Natural killer cell (primary cell): ENCODE measurements at regions not wholly inside any gene's neighbourhood (a gene's known extent, or its start where the extent isn't known, plus 50 kb on each side); places are given as distances from the start of the nearest gene placed in this dataset.

ENCODE experiments used
- ATAC-seq, 3 donors: fragments of 150-1000 bp in 2 of 3; fragments of 200-7000 bp in 1 of 3; cut with Tn5 transposase; 1 replicate in 1 of 3; 2 replicates in 2 of 3; pipeline ENCODE4 v1.10.0; 2021; ENCODE audit warnings: mild to moderate bottlenecking in 2 of 3, moderate library complexity in 2 of 3
- DNase-seq, 2 donors: peaks; one replicate each; pipeline versions ENCODE4 v3.0.0 to v3.0.0-alpha.2; 2013 to 2021; ENCODE audit warnings: mixed read lengths in 1 of 2
- H3K27ac ChIP-seq: one replicate; pipeline ENCODE4 v1.5.1; 2013; ENCODE audit warnings: mild to moderate bottlenecking, low read length
- H3K27me3 ChIP-seq: one replicate; pipeline ENCODE4 v1.6.1; 2013; ENCODE audit warnings: low read length; ENCODE audit not compliant: control insufficient read depth, insufficient read depth
- H3K36me3 ChIP-seq: one replicate; pipeline ENCODE4 v1.6.1; 2013; ENCODE audit warnings: low read length; ENCODE audit not compliant: control insufficient read depth, insufficient read depth
- H3K4me1 ChIP-seq: one replicate; pipeline ENCODE4 v1.6.1; 2013; ENCODE audit warnings: low read length; ENCODE audit not compliant: control insufficient read depth, insufficient read depth
- H3K4me3 ChIP-seq: one replicate; pipeline ENCODE4 v1.5.1; 2013; ENCODE audit warnings: low read length
- H3K9me3 ChIP-seq: one replicate; pipeline ENCODE4 v1.6.1; 2013; ENCODE audit warnings: low read length; ENCODE audit not compliant: control insufficient read depth, insufficient read depth
- H3K27ac Mint-ChIP-seq, 2 donors: one replicate each; pipeline ENCODE4 v1.8.0; 2022; ENCODE audit warnings: mild to moderate bottlenecking in 2 of 2, mixed read lengths in 2 of 2, moderate library complexity in 1 of 2
- H3K27me3 Mint-ChIP-seq, 2 donors: one replicate each; pipeline ENCODE4 v1.8.0; 2022; ENCODE audit warnings: low read depth in 2 of 2, mixed read lengths in 2 of 2
- H3K36me3 Mint-ChIP-seq: one replicate; pipeline ENCODE4 v1.8.0; 2022; ENCODE audit warnings: mixed read lengths
- H3K4me1 Mint-ChIP-seq, 2 donors: one replicate each; pipeline ENCODE4 v1.8.0; 2022; ENCODE audit warnings: mixed read lengths in 2 of 2
- H3K4me3 Mint-ChIP-seq: one replicate; pipeline ENCODE4 v1.8.0; 2022; ENCODE audit warnings: mild to moderate bottlenecking, moderate library complexity, mixed read lengths
- H3K9me3 Mint-ChIP-seq, 2 donors: one replicate each; pipeline ENCODE4 v1.8.0; 2022; ENCODE audit warnings: mixed read lengths in 2 of 2
- WGBS: methylation state at CpG from one replicate; pipeline ENCODE4 v1.1.7; 2013; ENCODE audit warnings: missing lambda C conversion rate; ENCODE audit not compliant: insufficient coverage; 5-methylcytosine and 5-hydroxymethylcytosine counted together
- intact Hi-C: fragments of 100-400 bp; cut with micrococcal nuclease; formaldehyde crosslinking; loops from one replicate; pipeline ENCODE4 v1.14.2; 2022
- TF ChIP-seq, protein P1 (sequence below): fragments of 200-600 bp; IDR thresholded peaks from one replicate; pipeline ENCODE4 v1.8.0; 2022; ENCODE audit warnings: antibody characterized with exemption

DNA sequence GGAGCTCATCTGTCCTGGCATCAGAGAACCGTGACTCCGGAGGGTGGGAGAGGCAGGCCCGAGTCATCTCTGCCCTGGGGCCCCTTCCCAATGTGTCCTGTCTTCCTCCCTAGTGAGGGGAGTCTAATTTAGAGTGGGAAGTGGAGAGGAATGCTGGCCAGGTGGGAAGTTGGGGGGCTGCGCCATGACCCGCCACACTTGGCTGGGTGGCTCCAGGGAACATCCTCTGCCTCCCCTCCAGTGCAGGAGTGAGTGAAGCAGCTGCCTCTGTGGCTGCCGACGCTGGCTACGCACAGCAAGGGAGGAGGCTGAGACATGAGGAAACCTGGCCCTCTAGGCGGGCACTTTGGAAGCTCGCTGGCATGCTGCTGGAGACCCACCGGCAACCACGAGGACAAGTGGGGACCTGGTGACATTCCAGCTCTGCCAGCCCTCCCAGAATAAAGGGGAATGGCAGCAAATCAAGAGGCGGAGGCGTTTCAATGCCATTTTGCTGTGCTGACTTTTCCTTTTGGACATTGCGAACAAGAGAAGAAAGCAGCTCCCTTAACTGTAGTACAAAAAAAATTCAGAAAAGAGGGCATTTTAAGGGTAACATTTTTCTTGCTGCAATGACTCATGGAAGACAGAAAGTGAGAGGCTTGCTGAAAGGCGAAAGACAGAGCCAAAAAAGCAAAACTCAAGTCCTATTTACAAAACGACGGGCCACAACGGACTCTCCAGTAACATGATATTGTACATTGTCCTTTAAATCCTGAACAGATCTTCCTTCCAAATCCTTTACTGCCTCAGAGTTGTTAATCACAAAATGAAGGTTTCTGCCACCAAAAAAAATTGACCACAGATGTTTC, 121.2 kb upstream of the PITRM1 start:
- ATAC-seq (no peak), DNase-seq (no peak)
- H3K9me3 Mint-ChIP-seq = no peaks in the 10 kb centered on the region
- H3K27me3 Mint-ChIP-seq = peaks cover 13% of the 10 kb centered on the region in 2 donors
- no peaks in the 10 kb centered on the region for H3K36me3 Mint-ChIP-seq
- Histone ChIP-seq H3K36me3 (no peaks in the 10 kb centered on the region), H3K4me3 (no peak overlapping the region), H3K27me3 (no peaks in the 10 kb centered on the region), H3K4me1 (no peaks in the 10 kb centered on the region), H3K27ac (no peak overlapping the region), H3K9me3 (no peaks in the 10 kb centered on the region)
- 90% methylated on average over 19 of the region's 19 CpGs for WGBS
- H3K27ac Mint-ChIP-seq = no peak overlapping the region
- TF ChIP-seq, protein P1, sequence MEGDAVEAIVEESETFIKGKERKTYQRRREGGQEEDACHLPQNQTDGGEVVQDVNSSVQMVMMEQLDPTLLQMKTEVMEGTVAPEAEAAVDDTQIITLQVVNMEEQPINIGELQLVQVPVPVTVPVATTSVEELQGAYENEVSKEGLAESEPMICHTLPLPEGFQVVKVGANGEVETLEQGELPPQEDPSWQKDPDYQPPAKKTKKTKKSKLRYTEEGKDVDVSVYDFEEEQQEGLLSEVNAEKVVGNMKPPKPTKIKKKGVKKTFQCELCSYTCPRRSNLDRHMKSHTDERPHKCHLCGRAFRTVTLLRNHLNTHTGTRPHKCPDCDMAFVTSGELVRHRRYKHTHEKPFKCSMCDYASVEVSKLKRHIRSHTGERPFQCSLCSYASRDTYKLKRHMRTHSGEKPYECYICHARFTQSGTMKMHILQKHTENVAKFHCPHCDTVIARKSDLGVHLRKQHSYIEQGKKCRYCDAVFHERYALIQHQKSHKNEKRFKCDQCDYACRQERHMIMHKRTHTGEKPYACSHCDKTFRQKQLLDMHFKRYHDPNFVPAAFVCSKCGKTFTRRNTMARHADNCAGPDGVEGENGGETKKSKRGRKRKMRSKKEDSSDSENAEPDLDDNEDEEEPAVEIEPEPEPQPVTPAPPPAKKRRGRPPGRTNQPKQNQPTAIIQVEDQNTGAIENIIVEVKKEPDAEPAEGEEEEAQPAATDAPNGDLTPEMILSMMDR = no peak
- intact Hi-C loops = no loop called here
- H3K4me1 Mint-ChIP-seq = no peaks in the 10 kb centered on the region
- H3K4me3 Mint-ChIP-seq = no peak overlapping the region

- Mint-ChIP-seq H3K27me3 (peaks cover 13% of the 10 kb centered on the region in 2 donors), H3K4me1 (no peaks in the 10 kb centered on the region), H3K4me3 (no peak overlapping the region), H3K36me3 (no peaks in the 10 kb centered on the region), H3K9me3 (no peaks in the 10 kb centered on the region), H3K27ac (no peak overlapping the region)
- DNase-seq = no peak
- Histone ChIP-seq H3K36me3 (no peaks in the 10 kb centered on the region), H3K27ac (no peak overlapping the region), H3K4me1 (no peaks in the 10 kb centered on the region), H3K4me3 (no peak overlapping the region), H3K27me3 (no peaks in the 10 kb centered on the region), H3K9me3 (no peaks in the 10 kb centered on the region)
- intact Hi-C loops = no loop called here
- TF ChIP-seq, protein P1 = no peak
- WGBS = 93% methylated on average over 8 of the region's 8 CpGs
- ATAC-seq = no peak
These were observed 120.1 kb upstream of the PITRM1 start for GRCh38 chr10:3292636-3293035.

DNA sequence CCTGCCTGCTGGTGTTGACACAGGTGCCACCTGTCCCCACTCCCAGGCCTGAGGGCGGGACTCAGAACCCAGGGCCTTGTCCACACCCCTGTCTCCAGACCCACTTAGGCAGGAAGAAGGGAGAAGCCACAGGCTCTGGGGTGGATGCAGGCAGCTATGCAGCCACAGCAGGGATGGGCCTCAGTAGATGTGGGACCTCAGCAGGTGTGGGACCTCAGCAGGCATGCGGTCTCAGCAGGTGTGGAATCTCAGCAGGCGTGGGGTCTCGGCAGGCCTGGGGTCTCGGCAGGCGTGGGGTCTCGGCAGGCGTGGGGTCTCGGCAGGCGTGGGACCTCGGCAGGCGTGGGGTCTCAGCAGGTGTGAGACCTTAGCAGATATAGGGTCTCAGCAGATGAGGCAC, 118.0 kb upstream of the PITRM1 start:
- no peaks in the 10 kb centered on the region for H3K36me3 Mint-ChIP-seq
- H3K27me3 ChIP-seq = no peaks in the 10 kb centered on the region
- H3K4me3 ChIP-seq = no peak overlapping the region
- intact Hi-C loops = no loop called here
- H3K36me3 ChIP-seq = no peaks in the 10 kb centered on the region
- H3K27ac ChIP-seq = no peak overlapping the region
- no peaks in the 10 kb centered on the region for H3K4me1 Mint-ChIP-seq
- H3K27ac Mint-ChIP-seq = no peak overlapping the region
- H3K27me3 Mint-ChIP-seq = peaks cover 4 to 13% of the 10 kb centered on the region in 2 donors
- H3K4me3 Mint-ChIP-seq = no peak overlapping the region
- no peaks in the 10 kb centered on the region for H3K9me3 ChIP-seq
- WGBS = 81% methylated on average over 12 of the region's 12 CpGs
- H3K4me1 ChIP-seq = no peaks in the 10 kb centered on the region
- TF ChIP-seq, protein P1 = no peak
- no peaks in the 10 kb centered on the region for H3K9me3 Mint-ChIP-seq
- DNase-seq (no peak), ATAC-seq (no peak)
